NCI-H82 treated with DMSO at 0.1 percent for 48 hours (cell line): ENCODE measurements at regions not wholly inside any gene's neighbourhood (a gene's known extent, or its start where the extent isn't known, plus 50 kb on each side); places are given as distances from the start of the nearest gene placed in this dataset.
A peak's percentile ranks its signal among the peaks of the same experiment; 100 is the strongest.

Experiments used
- DNase-seq: peaks from one replicate; lab custom pipeline; 2025; ENCODE audit not compliant: unreplicated experiment; lab: John Stamatoyannopoulos, UW

- no peak for DNase-seq
These were observed 91.4 kb upstream of the LGALSL start for GRCh38 chr2:64362562-64363026.

- no peak for DNase-seq
These were observed 90.8 kb upstream of the LGALSL start for GRCh38 chr2:64363140-64363539.

DNA sequence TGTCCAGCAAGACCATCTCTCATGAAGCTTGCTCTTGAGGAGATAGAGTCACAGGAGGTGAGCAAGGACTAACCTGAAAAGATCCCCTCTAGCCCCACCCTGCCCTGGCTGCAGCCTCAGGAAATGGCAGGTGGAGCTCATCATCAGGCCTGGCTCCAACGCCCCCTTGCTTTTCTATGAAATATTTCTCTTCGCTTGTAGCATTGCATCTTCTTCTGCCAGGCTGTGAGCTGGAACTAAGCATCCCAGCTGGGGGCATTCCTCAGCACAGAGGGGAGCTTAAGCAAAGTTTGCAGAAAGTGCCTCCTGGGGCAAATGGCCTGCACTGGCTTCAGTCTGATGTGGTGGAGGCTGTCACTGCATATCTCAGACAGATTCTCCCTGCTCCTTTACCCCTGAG, 90.1 kb upstream of the LGALSL start:
- no peak for DNase-seq

GRCh38 chr2:64367444-64368232, 86.3 kb upstream of the LGALSL start:
- DNase-seq, result no peak

- DNase-seq, result no peak
These were observed 84.3 kb upstream of the LGALSL start for GRCh38 chr2:64369706-64370105.

DNA sequence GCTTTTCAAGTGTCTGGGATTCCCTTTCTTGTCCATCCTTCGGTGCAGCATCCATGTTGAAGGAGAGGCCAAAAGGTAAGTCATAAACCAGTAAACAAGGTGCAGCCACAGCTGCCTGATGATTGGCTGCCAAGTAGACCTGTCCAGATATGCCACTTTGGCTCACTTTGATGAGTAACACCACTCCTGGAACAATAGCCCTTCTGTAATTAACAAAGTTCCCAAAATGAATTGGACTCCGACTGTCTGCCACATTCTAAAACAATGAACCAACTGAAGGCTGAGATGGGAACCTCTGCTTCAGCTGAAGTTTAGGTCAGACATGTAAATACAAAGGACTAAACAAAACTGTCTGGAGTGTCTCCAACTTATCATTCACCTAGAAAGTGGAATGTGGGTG, 82.2 kb upstream of the LGALSL start:
- no peak for DNase-seq

GRCh38 chr2:64374686-64375085, 79.3 kb upstream of the LGALSL start:
- no peak for DNase-seq

DNA sequence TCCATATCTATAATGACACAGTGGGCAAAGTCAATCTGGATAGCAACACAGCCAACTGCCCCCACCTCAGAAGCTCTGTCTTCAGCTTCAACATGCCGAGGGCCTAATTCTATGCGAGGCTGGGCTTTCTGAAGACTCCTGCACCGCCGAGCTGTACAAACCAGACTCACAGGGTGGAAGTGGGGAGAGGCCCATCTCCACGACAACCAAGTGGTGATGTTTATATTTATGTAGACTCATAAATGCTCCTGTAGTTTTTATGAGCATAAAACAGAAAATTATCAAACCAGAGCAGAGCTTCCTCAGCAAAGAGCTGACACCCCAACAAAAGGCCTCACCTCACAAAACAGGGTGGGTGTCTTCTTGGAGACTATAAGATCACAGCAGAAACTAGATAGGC, 77.0 kb upstream of the LGALSL start:
- DNase-seq, result no peak

DNA sequence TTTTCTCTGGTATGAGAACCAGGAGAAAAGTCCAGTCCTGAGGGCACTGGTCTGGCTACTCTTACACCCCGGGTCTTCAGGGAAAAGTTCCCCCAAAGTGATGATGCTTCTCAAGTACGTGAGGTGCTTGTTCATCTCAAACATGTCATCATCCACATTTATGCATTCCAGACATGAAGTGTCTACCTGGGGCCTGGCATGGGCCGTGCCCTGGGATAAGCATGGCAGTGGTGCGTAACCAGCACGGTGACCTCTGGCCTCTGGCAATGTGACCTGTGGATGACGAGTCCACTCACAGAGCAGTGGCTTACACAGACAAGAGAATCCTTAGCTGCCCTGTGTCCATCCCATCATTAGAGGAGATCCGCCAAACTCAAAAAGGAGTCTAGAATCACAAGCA, 74.8 kb upstream of the LGALSL start:
- no peak for DNase-seq

GRCh38 chr2:64380853-64381527, 73.0 kb upstream of the LGALSL start:
- DNase-seq, result no peak

- no peak for DNase-seq
These were observed 70.9 kb upstream of the LGALSL start for GRCh38 chr2:64383016-64383591.

- no peak for DNase-seq
These were observed 70.1 kb upstream of the LGALSL start for GRCh38 chr2:64383881-64384280.

DNA sequence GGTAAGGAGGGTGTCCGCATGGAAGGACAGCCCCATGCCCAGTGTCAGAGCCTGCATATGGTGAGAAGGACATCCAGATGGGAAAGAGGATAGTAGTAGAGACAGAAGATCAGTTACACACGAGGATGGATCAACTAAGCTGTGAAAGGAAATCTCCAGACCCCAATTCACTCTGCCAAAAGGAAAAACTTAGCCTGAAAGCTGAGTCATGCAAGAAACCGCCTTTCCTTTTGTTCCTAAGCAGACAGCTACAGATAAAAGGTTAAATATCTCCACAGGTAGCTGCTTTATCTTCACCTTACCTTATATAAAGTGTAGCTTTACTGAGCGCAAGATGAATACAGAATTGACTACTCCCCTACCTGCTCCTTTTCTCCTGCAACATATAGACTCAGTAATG, 67.3 kb upstream of the LGALSL start:
- DNase-seq, result no peak

DNA sequence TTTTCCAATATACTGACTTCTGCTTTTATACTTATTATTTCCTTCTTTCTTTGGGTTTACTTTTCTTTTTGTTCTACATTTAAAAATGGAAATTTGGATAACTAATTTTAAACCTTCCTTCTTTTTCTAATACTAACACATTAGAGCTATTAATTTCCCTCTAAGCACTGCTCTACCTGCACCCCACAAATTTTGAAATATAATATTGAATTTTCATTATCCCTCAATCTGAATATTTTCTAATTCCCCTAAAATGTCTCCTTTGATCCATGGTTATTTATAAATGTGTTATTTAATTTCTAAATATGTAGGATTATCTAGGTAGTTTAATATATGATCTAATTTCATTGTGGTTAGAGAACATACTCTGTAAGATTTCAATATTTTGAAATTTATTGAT, 63.4 kb upstream of the LGALSL start:
- no peak for DNase-seq

DNA sequence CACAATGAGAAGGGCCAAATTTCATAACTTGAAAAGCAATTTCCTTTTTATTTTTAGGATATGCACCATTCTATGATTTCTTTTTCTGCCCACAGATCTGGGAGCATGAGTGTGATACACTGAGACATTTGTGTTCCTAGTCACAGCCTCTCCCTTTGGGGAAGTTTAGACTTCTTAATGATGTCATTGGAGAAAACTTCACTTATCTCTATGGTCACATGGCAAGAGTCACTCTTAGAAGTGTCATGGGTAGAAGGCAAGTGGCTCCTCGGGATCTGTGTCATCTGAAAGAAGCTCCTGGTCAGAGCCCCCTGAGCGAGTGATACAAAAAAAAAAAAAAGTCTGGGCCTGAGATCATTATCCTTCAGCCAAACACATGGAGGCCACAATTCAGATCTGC, 62.5 kb upstream of the LGALSL start:
- no peak for DNase-seq

GRCh38 chr2:64391940-64392339, 62.0 kb upstream of the LGALSL start:
- no peak for DNase-seq

- no peak for DNase-seq
These were observed 61.4 kb upstream of the LGALSL start for GRCh38 chr2:64392529-64392928.

DNA sequence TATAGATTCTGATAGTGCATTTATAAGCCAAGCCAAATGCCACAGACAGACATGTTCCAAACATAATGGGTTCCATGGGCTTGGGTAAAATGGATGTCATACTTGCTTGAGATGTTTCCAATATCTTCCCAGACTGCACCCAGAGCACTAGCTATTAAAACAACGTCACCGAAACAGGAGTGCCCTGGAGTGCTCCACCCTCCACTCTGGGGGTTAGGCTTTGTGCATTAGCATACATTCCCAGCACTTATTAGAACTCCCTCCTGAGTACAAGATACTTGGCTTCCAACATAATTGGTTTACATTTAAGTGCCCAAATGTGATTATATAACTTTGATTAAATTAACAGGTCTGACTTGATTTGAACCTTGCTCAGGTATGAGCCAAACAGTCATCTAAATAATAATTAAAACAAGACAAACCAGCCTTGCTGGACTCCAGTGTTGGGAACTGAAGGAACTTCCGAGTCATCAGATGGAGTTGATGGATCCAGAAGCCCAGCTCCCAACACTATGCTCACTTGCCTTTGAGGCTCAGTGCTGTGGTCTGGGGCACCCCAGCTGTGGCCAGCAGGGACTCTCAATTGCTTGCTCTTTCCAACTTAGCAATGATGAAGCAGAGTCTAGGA, 60.5 kb upstream of the LGALSL start:
- DNase-seq, result peak; percentile 57

DNA sequence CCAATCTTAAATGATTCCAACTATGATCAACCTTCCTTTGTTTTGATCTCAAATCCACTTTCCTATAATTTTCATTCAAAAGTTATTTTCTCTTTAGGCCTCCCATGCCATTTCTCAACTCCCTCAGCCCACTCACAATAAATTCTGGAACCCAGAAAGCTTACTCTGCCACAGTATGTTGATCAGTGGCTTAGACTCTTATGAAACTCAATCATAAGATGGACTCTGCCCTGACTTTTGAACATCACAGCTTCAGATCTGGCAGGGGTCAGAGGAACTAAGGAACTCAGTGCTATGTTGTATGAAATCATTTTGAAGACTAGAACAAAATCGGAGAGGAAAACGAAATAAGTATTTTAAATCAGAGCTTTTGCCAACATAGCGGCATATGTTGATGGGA, 59.8 kb upstream of the LGALSL start:
- no peak for DNase-seq

- no peak for DNase-seq
These were observed 58.0 kb upstream of the LGALSL start for GRCh38 chr2:64396001-64396400.

GRCh38 chr2:64396551-64396950, 57.4 kb upstream of the LGALSL start:
- DNase-seq, result peak; percentile 79
